GM18868 (cell line): ENCODE measurements at regions not wholly inside any gene's neighbourhood (a gene's known extent, or its start where the extent isn't known, plus 50 kb on each side); places are given as distances from the start of the nearest gene placed in this dataset.
"Not testable (repeated sequence)": the region's sequence is repeated elsewhere in the genome, so short reads cannot be mapped to it uniquely, and the experiment has no call there.

Experiments used
- ATAC-seq: cut with Tn5 transposase; IDR thresholded peaks from one replicate; pipeline ENCODE4 v1.9.1; 2021; ENCODE audit warnings: mild to moderate bottlenecking, moderate library complexity; ENCODE audit not compliant: unreplicated experiment

- no peak for ATAC-seq
These were observed 247.8 kb downstream of the FNDC1 start for GRCh38 chr6:159416891-159417560.

- no peak for ATAC-seq
These were observed 246.3 kb downstream of the FNDC1 start for GRCh38 chr6:159415540-159415939.

- no peak for ATAC-seq
These were observed 245.5 kb downstream of the FNDC1 start for GRCh38 chr6:159414711-159415110.

GRCh38 chr6:159407211-159407780 is 238.1 kb downstream of the FNDC1 start:
- not testable (repeated sequence) for ATAC-seq

DNA sequence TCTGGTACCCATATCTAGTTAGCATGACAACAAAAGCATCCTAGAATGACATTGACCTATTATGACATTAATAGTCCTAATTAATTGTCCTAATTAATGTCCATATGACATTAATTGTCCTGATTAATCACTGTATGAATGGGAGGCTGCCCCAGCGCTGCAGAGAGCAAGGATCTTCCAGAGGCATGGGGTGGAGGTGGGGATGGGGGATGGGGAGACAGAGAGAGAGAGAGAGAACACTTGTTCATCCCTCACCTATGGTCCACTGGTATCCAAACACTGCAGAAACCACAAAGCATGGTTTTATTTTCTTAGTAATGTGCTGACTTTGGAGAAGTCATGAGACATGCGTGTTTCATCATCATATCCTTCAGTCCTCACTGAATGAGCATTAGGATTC is 235.1 kb downstream of the FNDC1 start:
- ATAC-seq = no peak

- ATAC-seq = no peak
These were observed 231.6 kb downstream of the FNDC1 start for GRCh38 chr6:159400826-159401225.

DNA sequence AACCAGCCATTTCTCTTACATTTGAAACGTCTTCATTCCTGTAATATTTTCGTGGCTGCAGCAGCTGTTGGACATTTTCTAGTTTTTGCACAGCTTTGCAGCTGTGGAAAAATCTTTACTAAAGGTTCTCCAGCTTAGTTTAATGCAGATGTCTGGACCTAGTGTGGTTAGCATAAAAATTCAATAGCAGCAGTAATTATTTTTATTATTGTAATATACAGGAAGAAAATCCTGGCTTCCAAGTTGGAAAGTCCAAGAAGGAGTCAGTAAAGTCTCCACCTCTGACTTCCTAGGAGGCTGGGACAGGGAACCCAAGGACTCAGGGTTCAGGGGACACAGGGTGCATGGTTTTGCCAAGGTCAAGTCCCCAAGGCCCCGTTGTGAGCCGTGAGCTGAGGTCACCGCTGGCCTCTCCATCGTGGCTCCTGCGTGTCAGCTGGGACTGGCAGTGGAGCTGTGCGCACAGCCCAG is 230.6 kb downstream of the FNDC1 start:
- ATAC-seq = no peak

DNA sequence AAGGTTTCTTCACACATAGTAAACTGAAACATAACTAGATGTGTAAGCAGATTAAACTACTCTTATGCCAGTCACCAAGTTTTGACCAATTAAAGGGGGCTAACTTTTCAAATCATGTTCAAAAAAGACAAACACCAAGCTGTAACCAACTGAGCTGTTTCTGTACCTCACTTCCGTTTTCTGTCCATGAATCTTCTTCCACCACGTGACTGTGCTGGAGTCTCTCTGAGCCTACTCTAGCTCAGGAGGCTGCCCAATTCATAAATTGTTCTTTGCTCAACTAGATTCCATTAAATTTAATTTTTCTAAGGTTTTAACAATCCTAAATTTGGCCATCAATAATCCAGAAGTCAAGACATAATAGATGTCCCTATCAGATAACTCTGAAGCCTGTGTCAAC is 229.4 kb downstream of the FNDC1 start:
- ATAC-seq = no peak

- ATAC-seq = no peak
These were observed 228.6 kb downstream of the FNDC1 start for GRCh38 chr6:159397753-159398152.

DNA sequence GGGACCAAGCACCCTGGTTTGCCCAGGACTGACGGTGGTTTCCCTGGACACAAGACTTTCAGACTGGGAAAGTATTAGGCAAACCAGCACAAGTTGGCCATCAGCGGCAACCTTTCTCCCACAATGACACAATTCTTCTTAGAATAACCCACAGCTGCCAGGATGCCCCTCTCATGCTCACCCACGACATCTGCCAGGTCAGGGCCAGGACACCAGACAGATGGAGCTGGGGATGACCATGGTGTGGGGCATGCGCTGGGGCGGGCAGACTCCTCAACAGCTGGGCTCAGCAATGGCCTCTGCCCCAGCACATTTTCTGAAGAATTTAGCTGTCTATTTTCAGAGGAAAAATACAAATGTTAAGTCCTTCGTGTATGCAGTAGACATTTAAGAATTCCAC is 226.4 kb downstream of the FNDC1 start:
- no peak for ATAC-seq

DNA sequence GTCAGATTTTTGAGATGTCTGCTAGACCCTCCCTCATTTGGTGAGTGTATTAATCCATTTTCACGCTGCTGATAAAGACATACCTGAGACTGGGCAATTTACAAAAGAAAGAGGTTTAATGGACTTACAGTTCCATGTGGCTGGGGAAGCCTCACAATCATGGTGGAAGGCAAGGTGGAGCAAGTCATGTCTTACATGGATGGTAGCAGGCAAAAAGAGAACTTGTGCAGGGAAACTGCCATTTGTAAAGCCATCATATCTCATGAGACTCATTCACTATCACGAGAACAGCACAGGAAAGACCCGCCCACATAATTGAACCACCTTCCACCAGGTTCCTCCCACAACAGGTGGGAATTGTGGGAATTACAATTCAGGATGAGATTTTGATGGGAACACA is 223.5 kb downstream of the FNDC1 start:
- ATAC-seq = not testable (repeated sequence)

DNA sequence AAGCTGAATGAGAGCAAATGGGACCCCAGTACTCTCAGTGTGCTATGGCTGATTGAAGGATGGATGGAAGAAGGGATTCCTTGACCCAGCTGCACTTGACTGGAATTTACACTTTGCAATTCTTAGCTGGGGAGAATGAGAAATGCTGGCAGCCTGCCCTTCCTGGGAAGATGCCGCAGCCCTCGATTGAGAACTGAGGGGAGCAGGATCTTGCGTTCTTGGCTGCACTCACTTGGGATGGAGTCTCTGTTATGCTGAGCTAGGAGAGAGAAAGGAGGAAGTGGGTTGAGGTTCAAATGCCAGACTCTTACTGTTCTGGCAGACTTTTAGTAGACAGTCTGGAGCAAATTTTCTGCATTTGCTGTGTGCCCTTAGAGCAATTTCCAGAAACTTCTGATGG is 221.2 kb downstream of the FNDC1 start:
- no peak for ATAC-seq

GRCh38 chr6:159389695-159390094 is 220.5 kb downstream of the FNDC1 start:
- ATAC-seq = no peak

- no peak for ATAC-seq
These were observed 210.9 kb downstream of the FNDC1 start for GRCh38 chr6:159380114-159380513.

DNA sequence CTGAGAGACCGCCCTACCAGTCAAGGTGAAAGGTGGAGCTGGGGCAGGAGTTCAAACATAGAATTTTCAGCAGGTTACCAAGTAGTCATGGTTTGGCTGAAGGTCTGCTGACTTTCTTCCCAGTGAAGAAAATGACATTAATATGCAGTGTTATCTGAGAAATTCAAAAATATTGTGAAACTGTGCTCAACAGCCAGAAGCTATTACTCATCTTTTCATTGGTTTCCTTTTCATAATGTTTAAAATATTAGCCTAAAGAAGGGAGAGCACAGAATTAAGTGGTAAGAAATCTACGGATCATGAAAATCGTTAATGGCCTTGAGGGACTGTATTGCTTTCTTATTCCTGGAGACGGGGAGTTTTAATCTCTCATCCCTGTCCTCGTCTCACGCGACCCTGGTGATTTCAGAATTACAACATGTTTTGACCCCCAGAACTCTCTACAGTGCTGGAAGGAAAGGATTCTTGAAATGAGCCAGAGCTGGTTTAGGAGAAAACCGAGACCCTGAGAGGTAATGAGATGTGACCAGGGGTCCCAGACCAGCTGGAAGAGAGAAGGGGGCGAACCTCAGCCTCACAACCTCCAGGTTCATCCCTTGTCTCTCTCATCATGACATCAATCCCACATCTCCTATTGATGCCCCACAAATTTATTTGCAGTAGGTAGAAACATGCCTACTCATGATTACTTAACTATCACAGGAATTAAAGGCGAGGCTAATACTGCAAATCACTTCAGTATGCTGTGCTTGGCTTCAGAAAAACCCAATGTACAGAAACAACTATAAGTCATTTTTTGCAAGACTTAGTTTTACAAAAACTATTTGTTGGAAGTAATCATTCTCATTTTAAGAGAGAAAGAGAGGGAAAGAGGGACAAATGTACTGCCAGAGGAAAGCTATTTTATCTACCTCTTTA is 209.5 kb downstream of the FNDC1 start:
- ATAC-seq = no peak

- no peak for ATAC-seq
These were observed 207.4 kb downstream of the FNDC1 start for GRCh38 chr6:159376516-159377158.

DNA sequence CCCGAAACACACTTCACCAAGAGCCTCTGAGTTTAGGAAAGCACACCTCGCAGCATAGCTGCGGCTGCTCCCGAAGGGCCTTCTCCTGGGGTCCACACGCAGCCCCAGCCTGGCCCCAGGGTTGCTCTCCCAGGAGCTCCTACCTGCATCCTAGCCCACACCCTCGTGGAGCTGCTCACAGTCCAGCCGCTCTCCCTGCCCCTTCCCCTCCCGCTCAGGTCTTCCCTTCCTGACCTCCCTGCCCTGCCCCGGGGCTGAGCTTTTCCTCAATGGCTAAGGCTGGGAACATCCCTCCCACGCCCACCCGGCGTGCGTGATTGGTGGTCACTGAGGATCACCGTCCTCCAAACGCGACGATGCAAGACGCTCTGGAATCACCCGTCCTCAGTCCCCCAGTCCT is 205.8 kb downstream of the FNDC1 start:
- ATAC-seq = no peak

GRCh38 chr6:159373670-159374069 is 204.5 kb downstream of the FNDC1 start:
- ATAC-seq = no peak

- no peak for ATAC-seq
These were observed 203.1 kb downstream of the FNDC1 start for GRCh38 chr6:159372333-159372732.

DNA sequence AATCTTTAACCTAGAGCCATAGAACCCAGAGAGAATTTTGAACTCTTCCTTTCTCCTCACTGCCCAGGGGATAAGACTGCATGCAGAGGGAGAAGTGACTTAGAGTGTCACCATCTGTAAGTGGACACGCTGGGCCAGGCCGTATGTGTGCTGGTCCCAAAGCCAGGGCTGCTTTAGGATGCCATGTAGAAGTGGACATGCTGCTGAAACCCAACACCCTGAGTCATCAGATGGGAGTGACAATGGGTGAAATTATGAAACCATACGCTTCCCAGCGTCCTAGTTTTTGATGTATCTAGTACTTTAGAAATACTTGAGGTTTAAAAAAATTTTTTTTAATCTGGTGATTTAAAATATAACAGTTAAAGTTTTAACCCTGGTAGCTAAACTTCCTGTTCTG is 191.1 kb downstream of the FNDC1 start:
- ATAC-seq = no peak

DNA sequence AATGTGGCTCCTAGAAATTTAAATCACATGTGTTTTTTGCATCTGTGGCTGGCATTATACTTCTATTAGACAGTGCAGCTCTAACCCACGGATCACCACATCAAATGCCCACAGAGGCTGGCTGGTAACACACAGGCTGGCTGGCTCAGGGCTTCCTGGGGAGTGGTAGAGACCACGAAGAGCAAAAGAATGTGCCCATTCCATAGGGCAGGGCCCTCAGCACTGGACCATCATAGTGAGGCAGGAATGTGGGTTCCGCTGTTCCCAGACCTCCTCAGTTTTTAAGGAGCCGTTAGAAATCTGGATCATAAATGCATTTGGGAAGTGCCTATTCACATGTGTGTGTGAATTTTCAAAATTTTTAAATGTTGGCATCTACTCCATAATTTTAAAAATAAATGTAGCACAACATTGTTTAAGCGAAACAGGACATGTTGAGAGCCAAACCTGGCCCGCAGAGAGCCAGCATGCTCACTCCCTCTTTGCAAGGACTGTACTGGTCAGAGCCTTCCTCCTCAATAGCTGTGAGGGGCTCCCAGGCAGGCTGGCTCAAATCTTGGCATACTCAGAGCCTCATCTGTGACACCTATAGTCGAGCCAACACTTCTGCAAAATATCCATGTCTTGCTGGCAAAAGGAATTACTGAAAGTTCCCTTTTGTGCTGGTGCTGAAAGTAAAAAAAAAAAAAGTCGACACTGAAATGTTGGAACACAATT is 190.5 kb downstream of the FNDC1 start:
- ATAC-seq = no peak
